Esophagus squamous epithelium (tissue), 5 donors: ENCODE measurements at regions not wholly inside any gene's neighbourhood (a gene's known extent, or its start where the extent isn't known, plus 50 kb on each side); places are given as distances from the start of the nearest gene placed in this dataset.
"Not testable (repeated sequence)": the region's sequence is repeated elsewhere in the genome, so short reads cannot be mapped to it uniquely, and the experiment has no call there.

ENCODE experiments used
- DNase-seq: peaks from one replicate; lab custom pipeline; 2025; lab: John Stamatoyannopoulos, UW
- H3K27ac ChIP-seq, 4 donors: fragments of 200-600 bp; sonication (generic); one replicate each; pipeline ENCODE4 v1.5.1; 2016 to 2019; ENCODE audit warnings: mild to moderate bottlenecking in 1 of 4
- H3K27me3 ChIP-seq, 4 donors: fragments of 200-600 bp; sonication (generic); 1 replicate in 3 of 4; 2 replicates in 1 of 4; pipeline versions ENCODE4 v1.5.1 to v1.6.0; 2017 to 2021; ENCODE audit warnings: antibody characterized with exemption in 1 of 4
- H3K36me3 ChIP-seq, 3 donors: fragments of 200-600 bp; sonication (generic); one replicate each; pipeline ENCODE4 v1.5.1; 2016 to 2019
- H3K4me1 ChIP-seq, 3 donors: fragments of 200-600 bp; sonication (generic); one replicate each; pipeline ENCODE4 v1.5.1; 2017 to 2019
- H3K4me3 ChIP-seq, 4 donors: fragments of 200-600 bp; sonication (generic); 1 replicate in 3 of 4; 2 replicates in 1 of 4; pipeline ENCODE4 v1.5.1; 2016 to 2019; ENCODE audit warnings: mild to moderate bottlenecking in 2 of 4, moderate library complexity in 1 of 4
- H3K9me3 ChIP-seq, 3 donors: fragments of 200-600 bp; sonication (generic); one replicate each; pipeline ENCODE4 v1.5.1; 2016 to 2019
- CTCF ChIP-seq, 6 experiments: fragments of 450-650 bp in 4 of 6; fragments of 200-600 bp in 2 of 6; sonication (generic) in 2 of 6; IDR thresholded peaks; one replicate each; pipeline ENCODE4 v1.5.1; 2016 to 2019; ENCODE audit warnings: antibody characterized with exemption in 6 of 6, mild to moderate bottlenecking in 4 of 6, moderate library complexity in 4 of 6
- POLR2A ChIP-seq, 4 donors: fragments of 450-650 bp; IDR thresholded peaks; one replicate each; pipeline ENCODE4 v1.6.1; 2017; ENCODE audit warnings: antibody characterized with exemption in 4 of 4, mild to moderate bottlenecking in 4 of 4, moderate library complexity in 3 of 4
- WGBS, 2 donors: methylation state at CpG; one replicate each; pipeline ENCODE4 v1.1.5; 2018; 5-methylcytosine and 5-hydroxymethylcytosine counted together
- intact Hi-C: fragments of 100-400 bp; cut with DNase I; formaldehyde crosslinking; loops from one replicate; pipeline ENCODE4 v1.15.0; 2022
- donor health status: DM: yes; HTN: yes; CAD: no.

GRCh38 chr18:71326826-71327225 is 1038.0 kb downstream of the SOCS6 start:
- Histone ChIP-seq H3K9me3 (no peaks in the 10 kb centered on the region), H3K36me3 (no peaks in the 10 kb centered on the region), H3K27ac (no peak overlapping the region), H3K27me3 (no peaks in the 10 kb centered on the region), H3K4me3 (no peak overlapping the region), H3K4me1 (no peaks in the 10 kb centered on the region)
- TF ChIP-seq CTCF (IDR thresholded peaks at IDR 0.05) (no peak), POLR2A (IDR thresholded peaks at IDR 0.05) (no peak)
- 68 to 71% methylated on average over 3 of the region's 3 CpGs for WGBS, 2 donors
- intact Hi-C loops, result no loop called here
- no peak for DNase-seq

GRCh38 chr18:71324356-71324755 is 1035.5 kb downstream of the SOCS6 start:
- WGBS, 2 donors, result 14 to 36% methylated on average over 1 of the region's 1 CpG
- intact Hi-C loops, result no loop called here
- no peak for DNase-seq

GRCh38 chr18:71322201-71322600 is 1033.4 kb downstream of the SOCS6 start:
- intact Hi-C loops, result no loop called here
- no peaks in the 10 kb centered on the region for H3K4me1 ChIP-seq
- DNase-seq, result no peak
- TF ChIP-seq POLR2A (IDR thresholded peaks at IDR 0.05), result no peak
- TF ChIP-seq CTCF (IDR thresholded peaks at IDR 0.05), result no peak
- H3K27ac ChIP-seq, result no peak overlapping the region
- no peaks in the 10 kb centered on the region for H3K36me3 ChIP-seq
- no peak overlapping the region for H3K4me3 ChIP-seq
- H3K9me3 ChIP-seq, result no peaks in the 10 kb centered on the region
- WGBS, 2 donors, result 13 to 25% methylated on average over 3 of the region's 3 CpGs
- H3K27me3 ChIP-seq, result no peaks in the 10 kb centered on the region

More at GRCh38 chr18:71324356-71324755, 1035.5 kb downstream of the SOCS6 start:
- Histone ChIP-seq H3K9me3 (no peaks in the 10 kb centered on the region), H3K4me3 (no peak overlapping the region), H3K36me3 (no peaks in the 10 kb centered on the region), H3K27ac (no peak overlapping the region), H3K4me1 (no peaks in the 10 kb centered on the region), H3K27me3 (no peaks in the 10 kb centered on the region)
- no peak for TF ChIP-seq CTCF (IDR thresholded peaks at IDR 0.05)
- no peak for TF ChIP-seq POLR2A (IDR thresholded peaks at IDR 0.05)

- whole genome bisulfite sequencing, 2 donors, result 66 to 67% methylated on average over 3 of the region's 3 CpGs
- no peak for TF ChIP-seq POLR2A (IDR thresholded peaks at IDR 0.05)
- no peak for TF ChIP-seq CTCF (IDR thresholded peaks at IDR 0.05)
- intact Hi-C loops, result no loop called here
- no peaks in the 10 kb centered on the region for H3K4me1 ChIP-seq
- no peak for DNase-seq
- no peak overlapping the region for H3K27ac ChIP-seq
- H3K9me3 ChIP-seq, result no peaks in the 10 kb centered on the region
- H3K4me3 ChIP-seq, result no peak overlapping the region
- no peaks in the 10 kb centered on the region for H3K27me3 ChIP-seq
- H3K36me3 ChIP-seq, result no peaks in the 10 kb centered on the region
These were observed 1032.5 kb downstream of the SOCS6 start for GRCh38 chr18:71321319-71321718.

- Histone ChIP-seq H3K9me3 (no peaks in the 10 kb centered on the region), H3K27me3 (no peaks in the 10 kb centered on the region), H3K4me3 (no peak overlapping the region), H3K36me3 (no peaks in the 10 kb centered on the region), H3K4me1 (no peaks in the 10 kb centered on the region), H3K27ac (no peak overlapping the region)
- intact Hi-C loops, result no loop called here
- 26 to 33% methylated on average over 2 of the region's 2 CpGs for WGBS, 2 donors
- TF ChIP-seq CTCF (IDR thresholded peaks at IDR 0.05) (no peak), POLR2A (IDR thresholded peaks at IDR 0.05) (no peak)
- DNase-seq, result no peak
These were observed 1016.0 kb downstream of the SOCS6 start for GRCh38 chr18:71304856-71305255.

GRCh38 chr18:71303743-71304142 is 1014.9 kb downstream of the SOCS6 start:
- H3K4me3 ChIP-seq, H3K27me3 ChIP-seq, H3K36me3 ChIP-seq, H3K9me3 ChIP-seq, H3K27ac ChIP-seq, intact Hi-C loops, H3K4me1 ChIP-seq, DNase-seq: not testable (repeated sequence)
- 57 to 68% methylated on average over 2 of the region's 3 CpGs for WGBS, 2 donors
